PC-3 (cell line): ENCODE measurements at regions not wholly inside any gene's neighbourhood (a gene's known extent, or its start where the extent isn't known, plus 50 kb on each side); places are given as distances from the start of the nearest gene placed in this dataset.

ENCODE experiments used
- ATAC-seq: fragments of 200-7000 bp; cut with Tn5 transposase; 2 replicates; pipeline ENCODE4 v1.9.1; 2020; ENCODE audit warnings: mild to moderate bottlenecking, moderate library complexity
- BruUV-seq: library from RNA; stranded (reverse); fragments of 400-500 nt; replicated peaks from 2 replicates; lab custom pipeline; 2021; lab: Mats Ljungman, UMichigan
- CTCF ChIA-PET: fragments of 300-600 bp; sonication (Branson Sonifier 250); formaldehyde crosslinking; loops from one replicate; lab custom pipeline; 2022; ENCODE audit warnings: antibody characterized with exemption; lab: Charles Lee
- POLR2A ChIA-PET: fragments of 300-600 bp; sonication (Branson Sonifier 250); formaldehyde crosslinking; loops from one replicate; lab custom pipeline; 2022; ENCODE audit warnings: antibody characterized with exemption; ENCODE audit not compliant: unreplicated experiment; lab: Charles Lee
- DNase-seq: peaks from one replicate; pipeline ENCODE4 v3.0.0-alpha.2; 2015
- H2AFZ ChIP-seq: fragments of 300-600 bp; sonication (generic); 2 replicates; pipeline ENCODE4 v1.6.0; 2016; ENCODE audit warnings: antibody characterized with exemption, low read length
- H3F3A ChIP-seq: fragments of 300-600 bp; sonication (generic); one replicate; pipeline ENCODE4 v1.6.0; 2017; ENCODE audit warnings: antibody characterized with exemption, low read length, control low read depth, mild to moderate bottlenecking; ENCODE audit not compliant: unreplicated experiment
- H3K27ac ChIP-seq: fragments of 300-600 bp; sonication (generic); 2 replicates; pipeline ENCODE4 v1.5.1; 2016; ENCODE audit warnings: mild to moderate bottlenecking, low read length
- H3K27me3 ChIP-seq: fragments of 300-600 bp; sonication (generic); 2 replicates; pipeline ENCODE4 v1.6.1; 2016; ENCODE audit warnings: low read length, mixed read lengths
- H3K36me3 ChIP-seq: fragments of 300-600 bp; sonication (generic); 2 replicates; pipeline ENCODE4 v1.6.1; 2016; ENCODE audit warnings: low read depth, mixed run types, low read length, mixed read lengths
- H3K4me1 ChIP-seq: fragments of 300-600 bp; sonication (generic); 2 replicates; pipeline ENCODE4 v1.5.1; 2016; ENCODE audit warnings: low read length; ENCODE audit not compliant: insufficient read depth
- H3K4me2 ChIP-seq: fragments of 300-600 bp; sonication (generic); 2 replicates; pipeline ENCODE4 v1.6.0; 2016; ENCODE audit warnings: low read length
- H3K4me3 ChIP-seq: fragments of 300-600 bp; sonication (generic); 2 replicates; pipeline ENCODE4 v1.5.1; 2016; ENCODE audit warnings: mild to moderate bottlenecking, low read length, mixed read lengths
- H3K79me2 ChIP-seq: fragments of 300-600 bp; sonication (generic); 2 replicates; pipeline ENCODE4 v1.6.1; 2017; ENCODE audit warnings: low read length, mixed read lengths
- H3K9ac ChIP-seq: fragments of 300-600 bp; sonication (generic); 2 replicates; pipeline ENCODE4 v1.6.0; 2016; ENCODE audit warnings: mild to moderate bottlenecking, low read length
- H3K9me2 ChIP-seq: fragments of 300-600 bp; sonication (generic); replicated peaks from 2 replicates; pipeline ENCODE4 v1.6.1; 2016; ENCODE audit warnings: mixed run types, low read length, mixed read lengths
- H3K9me3 ChIP-seq: fragments of 300-600 bp; sonication (generic); 2 replicates; pipeline ENCODE4 v1.6.1; 2016; ENCODE audit warnings: low read length, mixed read lengths
- H4K20me1 ChIP-seq: fragments of 300-600 bp; sonication (generic); 2 replicates; pipeline ENCODE4 v1.6.1; 2016; ENCODE audit warnings: low read length, mixed read lengths
- EZH2 ChIP-seq: fragments of 300-600 bp; sonication (generic); IDR thresholded peaks from one replicate; pipeline ENCODE4 v1.6.1; 2017; ENCODE audit warnings: antibody characterized with exemption, mild to moderate bottlenecking, low read length; ENCODE audit not compliant: unreplicated experiment
- EZH2phosphoT487 ChIP-seq: fragments of 300-600 bp; sonication (generic); IDR thresholded peaks from 2 replicates; pipeline ENCODE4 v1.6.1; 2018; ENCODE audit warnings: mild to moderate bottlenecking, antibody characterized with exemption, low read length, borderline replicate concordance
- intact Hi-C: fragments of 100-400 bp; cut with micrococcal nuclease; formaldehyde crosslinking; loops from 2 replicates; pipeline ENCODE4 v1.9.0; 2023
- TF ChIP-seq, protein P1 (sequence below): fragments of 300-600 bp; sonication (generic); conservative IDR thresholded peaks from 2 replicates; pipeline ENCODE4 v1.5.1; 2017; ENCODE audit warnings: antibody characterized with exemption, low read depth, mild to moderate bottlenecking, low read length

DNA sequence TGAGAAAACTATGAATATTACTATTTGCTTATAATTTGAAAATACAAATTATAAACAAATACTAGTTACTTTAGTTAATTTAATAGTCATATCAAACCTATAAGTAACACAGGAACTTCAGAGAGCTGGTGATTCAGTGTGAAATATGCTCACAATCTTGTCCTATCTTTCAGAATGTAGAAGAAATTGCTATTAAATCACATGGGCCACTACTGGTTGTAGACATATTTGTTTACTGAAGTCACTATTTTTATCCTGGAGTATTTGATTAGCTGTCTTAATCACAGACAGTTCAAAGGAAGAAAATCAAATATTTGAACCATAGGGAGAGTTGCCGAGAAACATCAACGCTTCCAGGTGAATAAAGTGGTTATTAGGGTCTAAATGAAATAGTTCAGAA lies 187.6 kb upstream of the ANO3 start:
- ATAC-seq (no peak), DNase-seq (no peak)
- Histone ChIP-seq H3K36me3 (no peaks in the 10 kb centered on the region), H2AFZ (no peak overlapping the region), H3K9me3 (no peaks in the 10 kb centered on the region), H4K20me1 (no peaks in the 10 kb centered on the region), H3K9me2 (no peaks in the 10 kb centered on the region), H3K79me2 (no peaks in the 10 kb centered on the region), H3K27ac (no peak overlapping the region), H3K9ac (no peak overlapping the region), H3K27me3 (peaks cover 7% of the 10 kb centered on the region; the same call in 1 of the 2 replicates), H3K4me2 (no peak overlapping the region), H3K4me3 (no peak overlapping the region), H3K4me1 (peaks cover 5% of the 10 kb centered on the region; the same call in 1 of the 2 replicates), H3F3A (no peaks in the 10 kb centered on the region)
- ChIA-PET CTCF (no interaction called here), POLR2A (no interaction called here)
- TF ChIP-seq EZH2: no peak
- TF ChIP-seq, protein P1, sequence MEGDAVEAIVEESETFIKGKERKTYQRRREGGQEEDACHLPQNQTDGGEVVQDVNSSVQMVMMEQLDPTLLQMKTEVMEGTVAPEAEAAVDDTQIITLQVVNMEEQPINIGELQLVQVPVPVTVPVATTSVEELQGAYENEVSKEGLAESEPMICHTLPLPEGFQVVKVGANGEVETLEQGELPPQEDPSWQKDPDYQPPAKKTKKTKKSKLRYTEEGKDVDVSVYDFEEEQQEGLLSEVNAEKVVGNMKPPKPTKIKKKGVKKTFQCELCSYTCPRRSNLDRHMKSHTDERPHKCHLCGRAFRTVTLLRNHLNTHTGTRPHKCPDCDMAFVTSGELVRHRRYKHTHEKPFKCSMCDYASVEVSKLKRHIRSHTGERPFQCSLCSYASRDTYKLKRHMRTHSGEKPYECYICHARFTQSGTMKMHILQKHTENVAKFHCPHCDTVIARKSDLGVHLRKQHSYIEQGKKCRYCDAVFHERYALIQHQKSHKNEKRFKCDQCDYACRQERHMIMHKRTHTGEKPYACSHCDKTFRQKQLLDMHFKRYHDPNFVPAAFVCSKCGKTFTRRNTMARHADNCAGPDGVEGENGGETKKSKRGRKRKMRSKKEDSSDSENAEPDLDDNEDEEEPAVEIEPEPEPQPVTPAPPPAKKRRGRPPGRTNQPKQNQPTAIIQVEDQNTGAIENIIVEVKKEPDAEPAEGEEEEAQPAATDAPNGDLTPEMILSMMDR: no peak
- no peak for TF ChIP-seq EZH2phosphoT487
- BruUV-seq: no TSS peak
- intact Hi-C loops: no loop called here

DNA sequence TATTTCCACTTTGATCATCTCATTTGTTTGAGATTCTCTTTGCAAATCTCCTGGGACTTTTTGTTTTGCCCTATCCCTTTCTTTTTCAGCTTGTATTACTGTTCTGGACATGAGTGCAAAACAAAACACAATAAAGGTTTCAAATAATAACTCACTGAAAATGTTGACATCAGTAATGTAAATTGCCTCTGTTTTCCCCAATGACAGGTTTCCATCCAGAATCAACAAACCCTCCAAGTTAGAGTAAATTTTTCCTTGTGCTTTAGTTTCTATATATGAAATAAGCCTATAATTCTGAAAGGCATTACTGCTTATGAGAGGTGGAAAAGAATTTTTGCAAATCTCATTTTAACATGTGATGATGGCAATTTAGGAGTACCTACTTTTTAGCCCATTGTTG lies 187.0 kb upstream of the ANO3 start:
- no peak overlapping the region for H3K27ac ChIP-seq
- H3K9ac ChIP-seq: no peak overlapping the region
- no peaks in the 10 kb centered on the region for H3K79me2 ChIP-seq
- no peak for DNase-seq
- H3K9me3 ChIP-seq: no peaks in the 10 kb centered on the region
- no peak for ATAC-seq
- H2AFZ ChIP-seq: no peak overlapping the region
- peaks cover 7% of the 10 kb centered on the region; the same call in 1 of the 2 replicates for H3K27me3 ChIP-seq
- H3K9me2 ChIP-seq: no peaks in the 10 kb centered on the region
- H3K4me3 ChIP-seq: no peak overlapping the region
- H3K36me3 ChIP-seq: no peaks in the 10 kb centered on the region
- H3K4me1 ChIP-seq: peaks cover 5% of the 10 kb centered on the region; the same call in 1 of the 2 replicates
- no peaks in the 10 kb centered on the region for H3F3A ChIP-seq
- no peak overlapping the region for H3K4me2 ChIP-seq
- intact Hi-C loops: no loop called here
- TF ChIP-seq, protein P1: no peak
- TF ChIP-seq EZH2 (no peak), EZH2phosphoT487 (no peak)
- ChIA-PET POLR2A (no interaction called here), CTCF (interaction anchor here (0.6 kb wide), 1 partner anchor 693 kb away, joined by 3 read pairs; no protein-coding TSS in a partner anchor)
- H4K20me1 ChIP-seq: no peaks in the 10 kb centered on the region
- no TSS peak for BruUV-seq

DNA sequence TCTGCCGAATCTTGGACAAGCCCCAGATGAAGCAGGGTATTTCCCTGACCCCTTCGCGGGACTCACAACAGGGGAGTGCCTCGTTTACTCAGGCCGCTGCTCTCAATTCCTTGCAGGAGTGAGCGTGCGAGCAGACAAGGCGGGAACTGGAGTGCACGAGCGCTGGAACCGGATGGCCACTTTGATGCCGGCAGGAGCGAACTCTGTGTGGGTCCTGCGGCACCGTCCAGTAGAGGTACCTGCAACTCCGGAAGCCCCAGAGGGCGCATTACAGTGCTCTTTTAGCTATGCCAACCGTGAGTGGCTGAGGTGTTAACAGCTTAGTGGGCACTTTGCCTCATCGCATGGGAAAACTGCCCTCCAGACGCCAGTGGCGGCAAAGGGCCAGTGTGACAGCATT lies 182.3 kb upstream of the ANO3 start:
- H3K9ac ChIP-seq: no peak overlapping the region
- H3K4me2 ChIP-seq: no peak overlapping the region
- CTCF ChIA-PET: no interaction called here
- no peaks in the 10 kb centered on the region for H3K9me3 ChIP-seq
- no peaks in the 10 kb centered on the region for H3K4me1 ChIP-seq
- H3K79me2 ChIP-seq: no peaks in the 10 kb centered on the region
- ATAC-seq (no peak), DNase-seq (no peak)
- H3K27ac ChIP-seq: no peak overlapping the region
- H3K36me3 ChIP-seq: no peaks in the 10 kb centered on the region
- no peaks in the 10 kb centered on the region for H3F3A ChIP-seq
- POLR2A ChIA-PET: no interaction called here
- no peak overlapping the region for H2AFZ ChIP-seq
- H3K4me3 ChIP-seq: no peak overlapping the region
- H3K9me2 ChIP-seq: no peaks in the 10 kb centered on the region
- no peak for TF ChIP-seq EZH2phosphoT487
- TF ChIP-seq, protein P1: no peak
- no peak for TF ChIP-seq EZH2
- no peaks in the 10 kb centered on the region for H4K20me1 ChIP-seq
- BruUV-seq: no TSS peak
- intact Hi-C loops: no loop called here
- H3K27me3 ChIP-seq: 0 out of 2 replicates have a peak, but pooled peaks cover 6% of the 10 kb centered on the region
